ENCODE measurements at regions not wholly inside any gene's neighbourhood (a gene's known extent, or its start where the extent isn't known, plus 50 kb on each side); places are given as distances from the start of the nearest gene placed in this dataset.

GRCh38 chr9:23258569-23258968, 567.5 kb downstream of the ELAVL2 start:
- no peak for TF ChIP-seq CTCF (IDR thresholded peaks at IDR 0.05)
- ATAC-seq (ENCODE audit: insufficient number of reproducible peaks, low FRiP score, low read depth): no peak
- Histone ChIP-seq H3K9me3 (no peaks in the 10 kb centered on the region), H3K4me1 (ENCODE audit: control insufficient read depth in 1 of 2, low read depth in 2 of 2) (no peaks in the 10 kb centered on the region), H3K27me3 (replicated peaks; ENCODE audit: insufficient read depth) (no peaks in the 10 kb centered on the region), H3K36me3 (no peaks in the 10 kb centered on the region), H3K27ac (no peak overlapping the region), H3K4me3 (no peak overlapping the region)
- no peak for DNase-seq (ENCODE audit: low spot score)

GRCh38 chr9:23278561-23278960, 547.5 kb downstream of the ELAVL2 start:
- Histone ChIP-seq H3K27ac (no peak overlapping the region), H3K4me3 (no peak overlapping the region), H3K9me3 (no peaks in the 10 kb centered on the region), H3K36me3 (no peaks in the 10 kb centered on the region), H3K27me3 (replicated peaks; ENCODE audit: insufficient read depth) (no peaks in the 10 kb centered on the region), H3K4me1 (ENCODE audit: control insufficient read depth in 1 of 2, low read depth in 2 of 2) (no peaks in the 10 kb centered on the region)
- DNase-seq (ENCODE audit: low spot score) (no peak), ATAC-seq (ENCODE audit: insufficient number of reproducible peaks, low FRiP score, low read depth) (no peak)
- TF ChIP-seq CTCF (IDR thresholded peaks at IDR 0.05): no peak

GRCh38 chr9:23287390-23287789, 538.6 kb downstream of the ELAVL2 start:
- Histone ChIP-seq H3K36me3 (no peaks in the 10 kb centered on the region), H3K4me3 (no peak overlapping the region), H3K27ac (no peak overlapping the region), H3K9me3 (no peaks in the 10 kb centered on the region), H3K4me1 (ENCODE audit: control insufficient read depth in 1 of 2, low read depth in 2 of 2) (no peaks in the 10 kb centered on the region), H3K27me3 (replicated peaks; ENCODE audit: insufficient read depth) (no peaks in the 10 kb centered on the region)
- no peak for TF ChIP-seq CTCF (IDR thresholded peaks at IDR 0.05)
- ATAC-seq (ENCODE audit: insufficient number of reproducible peaks, low FRiP score, low read depth) (no peak), DNase-seq (ENCODE audit: low spot score) (no peak)

GRCh38 chr9:23288545-23288944, 537.5 kb downstream of the ELAVL2 start:
- H3K9me3 ChIP-seq: no peaks in the 10 kb centered on the region
- DNase-seq (ENCODE audit: low spot score) (no peak), ATAC-seq (ENCODE audit: insufficient number of reproducible peaks, low FRiP score, low read depth) (no peak)
- no peak for TF ChIP-seq CTCF (IDR thresholded peaks at IDR 0.05)
- no peak overlapping the region for H3K4me3 ChIP-seq
- H3K27ac ChIP-seq: no peak overlapping the region
- no peaks in the 10 kb centered on the region for H3K27me3 ChIP-seq (replicated peaks; ENCODE audit: insufficient read depth)
- H3K36me3 ChIP-seq: no peaks in the 10 kb centered on the region
- no peaks in the 10 kb centered on the region for H3K4me1 ChIP-seq (ENCODE audit: control insufficient read depth in 1 of 2, low read depth in 2 of 2)

GRCh38 chr9:23290973-23291372, 535.1 kb downstream of the ELAVL2 start:
- DNase-seq (ENCODE audit: low spot score) (no peak), ATAC-seq (ENCODE audit: insufficient number of reproducible peaks, low FRiP score, low read depth) (no peak)
- Histone ChIP-seq H3K4me3 (no peak overlapping the region), H3K4me1 (ENCODE audit: control insufficient read depth in 1 of 2, low read depth in 2 of 2) (no peaks in the 10 kb centered on the region), H3K27ac (no peak overlapping the region), H3K9me3 (no peaks in the 10 kb centered on the region), H3K27me3 (replicated peaks; ENCODE audit: insufficient read depth) (no peaks in the 10 kb centered on the region), H3K36me3 (no peaks in the 10 kb centered on the region)
- TF ChIP-seq CTCF (IDR thresholded peaks at IDR 0.05): no peak

All from thoracic aorta (tissue), 2 donors.